ENCODE measurements at regions not wholly inside any gene's neighbourhood (a gene's known extent, or its start where the extent isn't known, plus 50 kb on each side); places are given as distances from the start of the nearest gene placed in this dataset.

DNA sequence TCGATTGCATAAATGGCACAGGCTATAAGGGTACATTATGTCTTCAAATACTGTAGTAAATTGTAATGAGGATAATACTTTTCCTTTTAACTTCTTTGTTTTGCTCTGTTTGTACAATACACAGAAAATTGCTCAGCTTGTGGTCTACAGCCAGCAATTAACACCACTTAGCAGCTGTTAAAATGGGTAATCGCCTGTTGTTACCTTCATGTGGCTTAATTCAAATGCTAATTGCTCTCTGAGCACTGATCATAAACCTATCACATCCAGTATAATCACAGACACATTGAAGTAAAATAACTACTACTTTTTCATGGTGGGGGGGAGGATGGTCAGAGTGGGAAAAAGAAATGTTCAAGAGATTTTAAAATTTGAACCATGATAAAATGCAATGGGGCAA lies 1164.1 kb upstream of the CNTN5 start:
- peaks cover 0 to 4% of the 10 kb centered on the region in 2 donors for H3K9me3 ChIP-seq
- no peaks in the 10 kb centered on the region for H3K36me3 ChIP-seq
- H3K27me3 ChIP-seq: no peaks in the 10 kb centered on the region
- H3K4me3 ChIP-seq: no peak overlapping the region
- 37 to 39% methylated on average over 2 of the region's 2 CpGs for WGBS, 2 donors (ENCODE audit: low coverage in 1 of 2)
- H3K4me1 ChIP-seq: no peaks in the 10 kb centered on the region
- H3K27ac ChIP-seq: no peak overlapping the region
- DNase-seq: no peak
- TF ChIP-seq POLR2AphosphoS5 (IDR thresholded peaks at IDR 0.05): no peak
- TF ChIP-seq, protein P1, sequence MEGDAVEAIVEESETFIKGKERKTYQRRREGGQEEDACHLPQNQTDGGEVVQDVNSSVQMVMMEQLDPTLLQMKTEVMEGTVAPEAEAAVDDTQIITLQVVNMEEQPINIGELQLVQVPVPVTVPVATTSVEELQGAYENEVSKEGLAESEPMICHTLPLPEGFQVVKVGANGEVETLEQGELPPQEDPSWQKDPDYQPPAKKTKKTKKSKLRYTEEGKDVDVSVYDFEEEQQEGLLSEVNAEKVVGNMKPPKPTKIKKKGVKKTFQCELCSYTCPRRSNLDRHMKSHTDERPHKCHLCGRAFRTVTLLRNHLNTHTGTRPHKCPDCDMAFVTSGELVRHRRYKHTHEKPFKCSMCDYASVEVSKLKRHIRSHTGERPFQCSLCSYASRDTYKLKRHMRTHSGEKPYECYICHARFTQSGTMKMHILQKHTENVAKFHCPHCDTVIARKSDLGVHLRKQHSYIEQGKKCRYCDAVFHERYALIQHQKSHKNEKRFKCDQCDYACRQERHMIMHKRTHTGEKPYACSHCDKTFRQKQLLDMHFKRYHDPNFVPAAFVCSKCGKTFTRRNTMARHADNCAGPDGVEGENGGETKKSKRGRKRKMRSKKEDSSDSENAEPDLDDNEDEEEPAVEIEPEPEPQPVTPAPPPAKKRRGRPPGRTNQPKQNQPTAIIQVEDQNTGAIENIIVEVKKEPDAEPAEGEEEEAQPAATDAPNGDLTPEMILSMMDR (IDR thresholded peaks at IDR 0.05): no peak
- no peak for TF ChIP-seq EP300 (IDR thresholded peaks at IDR 0.05; ENCODE audit: low read depth)
- no peak for TF ChIP-seq POLR2A (IDR thresholded peaks at IDR 0.05)
- intact Hi-C loops (cut with DNase I; ENCODE audit: low total_unique reads): no loop called here
- in situ Hi-C loops (cut with MboI; ENCODE audit: low pct_ligation_motif_present in 1 of 4, low pct_unique_long_range_greater_than_20kb in 1 of 4, low sequenced_read_pairs in 3 of 4): no loop called here

DNA sequence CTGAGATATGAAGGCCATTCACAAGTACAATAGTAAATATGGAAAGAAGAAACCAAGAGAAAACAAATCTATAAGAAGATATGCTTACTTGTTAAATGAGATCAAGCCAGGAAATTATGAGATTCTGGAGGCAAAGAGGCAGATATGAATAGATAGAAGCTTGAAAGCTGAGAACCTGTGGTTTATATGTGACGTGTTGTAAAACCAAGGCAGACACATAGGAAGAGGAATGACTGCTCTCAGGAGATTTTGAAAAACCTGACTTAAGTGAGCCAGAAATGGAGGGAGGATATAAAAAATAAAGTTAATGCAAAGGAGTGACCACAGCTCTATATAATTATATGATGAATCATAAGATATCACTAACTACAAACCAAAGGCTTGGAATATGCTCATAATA lies 1160.5 kb upstream of the CNTN5 start:
- no peaks in the 10 kb centered on the region for H3K36me3 ChIP-seq
- WGBS, 2 donors (ENCODE audit: low coverage in 1 of 2): 60 to 76% methylated on average over 1 of the region's 1 CpG
- TF ChIP-seq EP300 (IDR thresholded peaks at IDR 0.05; ENCODE audit: low read depth) (no peak), POLR2A (IDR thresholded peaks at IDR 0.05) (no peak), POLR2AphosphoS5 (IDR thresholded peaks at IDR 0.05) (no peak)
- TF ChIP-seq, protein P1 (IDR thresholded peaks at IDR 0.05): no peak
- no peaks in the 10 kb centered on the region for H3K27me3 ChIP-seq
- DNase-seq: no peak
- in situ Hi-C loops (cut with MboI; ENCODE audit: low pct_ligation_motif_present in 1 of 4, low pct_unique_long_range_greater_than_20kb in 1 of 4, low sequenced_read_pairs in 3 of 4): no loop called here
- no peak overlapping the region for H3K4me3 ChIP-seq
- H3K27ac ChIP-seq: no peak overlapping the region
- intact Hi-C loops (cut with DNase I; ENCODE audit: low total_unique reads): no loop called here
- no peaks in the 10 kb centered on the region for H3K4me1 ChIP-seq
- peaks cover 0 to 4% of the 10 kb centered on the region in 2 donors for H3K9me3 ChIP-seq

DNA sequence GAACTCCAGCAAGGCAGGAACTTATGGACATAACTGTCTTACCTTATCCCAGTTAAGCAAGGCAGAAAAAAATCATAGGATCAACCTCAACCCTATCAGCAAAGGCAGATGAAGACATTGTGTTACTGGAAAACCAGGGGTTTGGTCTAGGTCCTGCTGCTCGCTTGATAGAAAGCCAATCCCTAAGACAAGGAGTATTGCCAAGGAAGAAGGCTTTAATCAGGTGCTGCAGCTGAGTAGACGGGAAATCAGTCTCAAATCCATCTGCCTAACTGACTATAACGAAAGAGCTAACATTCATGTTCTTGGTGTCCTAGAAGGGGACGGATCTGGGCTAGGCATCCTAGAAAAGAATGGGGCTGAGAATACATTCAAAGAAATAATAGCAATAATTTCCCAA lies 1158.7 kb upstream of the CNTN5 start:
- no peak for DNase-seq
- Histone ChIP-seq H3K9me3 (peaks cover 0 to 4% of the 10 kb centered on the region in 2 donors), H3K4me3 (no peak overlapping the region), H3K4me1 (no peaks in the 10 kb centered on the region), H3K36me3 (no peaks in the 10 kb centered on the region), H3K27me3 (no peaks in the 10 kb centered on the region), H3K27ac (no peak overlapping the region)
- intact Hi-C loops (cut with DNase I; ENCODE audit: low total_unique reads): no loop called here
- TF ChIP-seq POLR2A (IDR thresholded peaks at IDR 0.05) (no peak), POLR2AphosphoS5 (IDR thresholded peaks at IDR 0.05) (no peak)
- in situ Hi-C loops (cut with MboI; ENCODE audit: low pct_ligation_motif_present in 1 of 4, low pct_unique_long_range_greater_than_20kb in 1 of 4, low sequenced_read_pairs in 3 of 4): no loop called here
- WGBS, 2 donors (ENCODE audit: low coverage in 1 of 2): 73 to 100% methylated on average over 3 to 4 of the region's 4 CpGs

DNA sequence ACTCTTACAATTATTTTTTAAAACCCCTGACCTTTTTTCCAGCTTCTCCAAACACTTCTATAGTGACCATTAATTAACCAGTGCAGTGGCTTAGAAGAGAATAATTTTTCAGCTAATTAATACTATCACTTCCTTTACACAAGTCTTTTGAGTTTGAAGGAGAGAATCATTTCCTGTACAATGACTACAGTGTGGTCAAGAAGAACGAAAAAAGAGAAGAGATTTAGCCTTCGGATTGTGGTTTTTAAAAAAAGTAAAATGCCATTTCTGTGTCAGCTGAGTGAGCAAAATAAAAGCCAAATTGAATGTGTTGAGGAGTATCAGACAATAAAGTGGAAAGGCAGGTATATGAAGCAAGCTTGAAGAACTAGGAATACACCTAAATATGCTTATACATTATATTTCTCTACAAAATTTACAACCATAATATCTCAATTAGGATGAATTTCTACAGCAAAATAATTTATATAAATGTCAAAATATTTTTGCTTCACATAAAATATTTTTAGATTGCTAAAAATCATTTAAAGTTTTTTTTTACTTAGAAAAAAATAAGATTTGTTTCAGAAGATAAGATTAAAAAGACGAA lies 1155.2 kb upstream of the CNTN5 start:
- Histone ChIP-seq H3K4me3 (no peak overlapping the region), H3K9me3 (peaks cover 0 to 2% of the 10 kb centered on the region in 2 donors), H3K4me1 (no peaks in the 10 kb centered on the region), H3K36me3 (no peaks in the 10 kb centered on the region), H3K27me3 (no peaks in the 10 kb centered on the region), H3K27ac (no peak overlapping the region)
- in situ Hi-C loops (cut with MboI; ENCODE audit: low pct_ligation_motif_present in 1 of 4, low pct_unique_long_range_greater_than_20kb in 1 of 4, low sequenced_read_pairs in 3 of 4): no loop called here
- WGBS, 2 donors (ENCODE audit: low coverage in 1 of 2): 66 to 68% methylated on average over 3 of the region's 3 CpGs
- DNase-seq: no peak
- intact Hi-C loops (cut with DNase I; ENCODE audit: low total_unique reads): no loop called here
- no peak for TF ChIP-seq POLR2AphosphoS5 (IDR thresholded peaks at IDR 0.05)
- TF ChIP-seq POLR2A (IDR thresholded peaks at IDR 0.05): no peak
- no peak for TF ChIP-seq EP300 (IDR thresholded peaks at IDR 0.05; ENCODE audit: low read depth)
- TF ChIP-seq, protein P1 (IDR thresholded peaks at IDR 0.05): no peak

DNA sequence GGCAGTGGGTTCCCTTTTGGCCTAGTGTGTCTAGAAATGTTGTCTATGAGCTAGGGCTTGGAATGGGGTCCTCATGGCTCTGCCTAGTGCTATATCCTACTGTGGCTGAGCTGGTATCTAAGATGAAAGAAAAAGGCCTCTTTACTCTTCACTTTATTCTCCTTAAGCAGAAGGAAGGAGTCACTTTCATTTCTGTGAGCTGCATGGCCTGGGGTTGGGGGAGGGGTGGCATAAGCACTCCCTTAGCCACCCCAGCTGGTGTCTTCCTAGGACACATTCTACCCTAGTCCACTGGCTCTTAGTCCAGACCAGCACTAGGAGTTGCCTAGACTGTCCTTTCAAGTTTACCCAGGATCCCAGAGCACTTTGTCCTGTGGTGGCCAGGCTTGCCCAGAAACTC lies 1148.9 kb upstream of the CNTN5 start:
- DNase-seq: no peak
- no peaks in the 10 kb centered on the region for H3K36me3 ChIP-seq
- no peak for TF ChIP-seq POLR2A (IDR thresholded peaks at IDR 0.05)
- TF ChIP-seq POLR2AphosphoS5 (IDR thresholded peaks at IDR 0.05): no peak
- no peak for TF ChIP-seq EP300 (IDR thresholded peaks at IDR 0.05; ENCODE audit: low read depth)
- TF ChIP-seq, protein P1 (IDR thresholded peaks at IDR 0.05): no peak

More for the DNA sequence above, 1148.9 kb upstream of the CNTN5 start:
- Histone ChIP-seq H3K4me3 (no peak overlapping the region), H3K4me1 (no peaks in the 10 kb centered on the region), H3K27ac (no peak overlapping the region), H3K27me3 (no peaks in the 10 kb centered on the region), H3K9me3 (peaks cover 0 to 3% of the 10 kb centered on the region in 2 donors)
- intact Hi-C loops (cut with DNase I; ENCODE audit: low total_unique reads) (no loop called here), in situ Hi-C loops (cut with MboI; ENCODE audit: low pct_ligation_motif_present in 1 of 4, low pct_unique_long_range_greater_than_20kb in 1 of 4, low sequenced_read_pairs in 3 of 4) (no loop called here)
